Dedifferentiated amniotic fluid mesenchymal stem cell (primary cell): ENCODE measurements at regions not wholly inside any gene's neighbourhood (a gene's known extent, or its start where the extent isn't known, plus 50 kb on each side); places are given as distances from the start of the nearest gene placed in this dataset.
"Not testable (repeated sequence)": the region's sequence is repeated elsewhere in the genome, so short reads cannot be mapped to it uniquely, and the experiment has no call there.

Experiments used
- DNase-seq: peaks from one replicate; pipeline ENCODE4 v3.0.0-alpha.2; 2016; ENCODE audit errors: extremely low spot score

DNA sequence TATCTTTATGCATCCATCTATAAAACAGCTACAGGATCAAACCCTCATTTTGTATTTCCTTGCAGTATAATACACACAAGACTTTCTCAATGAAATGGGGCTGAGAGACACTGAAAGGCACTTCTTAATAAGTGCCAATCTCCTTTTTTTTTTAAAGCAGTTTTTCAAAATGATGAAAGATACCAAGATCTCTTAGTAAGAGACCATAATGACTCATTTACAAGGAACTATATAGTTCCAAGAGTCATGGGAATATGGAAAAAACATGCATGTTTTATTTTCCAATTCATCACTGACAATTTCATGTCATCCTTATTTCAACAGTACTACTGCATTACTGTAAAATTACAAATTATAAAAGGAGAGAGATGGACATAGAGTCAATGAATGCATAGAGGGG is 973.7 kb downstream of the GATA3 start:
- no peak for DNase-seq

DNA sequence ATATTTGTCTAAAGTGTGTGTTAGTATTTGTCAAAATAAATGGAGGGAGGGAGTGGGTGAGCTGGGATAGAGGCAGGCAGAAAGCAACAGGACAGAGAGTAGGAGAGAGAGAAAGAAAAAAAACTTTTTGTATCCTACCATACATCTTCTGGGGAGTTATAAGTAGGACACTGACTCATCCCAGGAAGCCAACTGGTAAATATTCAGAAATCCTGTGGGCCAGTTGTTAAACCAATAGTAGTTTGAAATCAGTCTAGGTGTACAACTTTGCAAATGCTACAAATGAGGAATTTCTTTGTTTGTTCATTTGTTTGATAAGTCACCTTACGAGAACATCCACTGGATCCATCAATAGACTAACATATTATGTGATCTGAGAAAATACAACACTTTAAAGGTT is 980.9 kb downstream of the GATA3 start:
- DNase-seq, result no peak

DNA sequence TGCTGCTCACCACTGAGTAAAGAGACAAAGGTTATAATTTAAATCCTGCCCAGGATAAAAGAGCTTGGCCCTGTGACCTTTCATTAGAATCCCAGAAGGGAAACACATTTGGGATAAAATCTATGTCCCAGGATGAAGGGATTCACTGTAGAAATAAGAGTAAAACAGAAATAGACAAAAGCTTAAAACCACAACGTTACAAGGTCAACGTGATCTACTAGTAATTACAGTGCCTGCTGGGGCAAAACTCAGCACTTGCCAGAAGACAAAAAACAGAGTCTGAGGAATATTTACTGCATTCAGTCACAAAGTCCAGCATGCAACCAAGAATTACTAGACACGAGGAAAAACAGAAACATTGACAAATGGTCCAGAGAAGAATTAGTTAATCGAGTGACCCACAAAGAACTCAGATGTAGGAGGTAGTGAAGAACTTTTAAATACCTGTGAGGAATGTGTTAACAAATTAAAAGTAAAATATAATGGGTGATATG is 982.3 kb downstream of the GATA3 start:
- no peak for DNase-seq

DNA sequence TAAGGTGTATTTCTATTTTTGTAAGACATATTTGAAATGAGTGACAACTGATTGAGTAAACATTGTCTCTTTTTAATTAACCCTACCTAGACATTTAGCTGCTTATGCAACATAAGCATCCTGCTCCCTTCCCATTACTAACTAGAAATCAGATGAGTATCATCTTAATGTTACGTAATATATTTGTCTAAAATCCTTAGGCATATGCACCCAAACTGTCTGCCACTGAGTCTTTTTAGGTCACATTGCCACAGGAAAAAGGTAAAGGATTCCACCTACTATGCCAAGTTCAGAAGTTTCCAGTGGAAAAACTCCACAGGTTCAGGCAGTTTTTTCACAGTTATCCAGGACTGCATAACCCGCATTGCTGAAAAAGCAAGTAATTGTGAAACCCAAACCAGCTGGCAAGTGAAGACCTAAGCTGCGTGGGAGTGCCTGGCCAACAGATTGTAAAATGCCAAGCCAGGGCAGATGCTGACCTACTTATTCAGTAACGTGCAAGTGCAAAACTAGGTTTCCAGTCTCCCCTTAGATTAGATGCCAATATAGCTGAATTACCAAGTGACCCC is 983.7 kb downstream of the GATA3 start:
- DNase-seq, result no peak

DNA sequence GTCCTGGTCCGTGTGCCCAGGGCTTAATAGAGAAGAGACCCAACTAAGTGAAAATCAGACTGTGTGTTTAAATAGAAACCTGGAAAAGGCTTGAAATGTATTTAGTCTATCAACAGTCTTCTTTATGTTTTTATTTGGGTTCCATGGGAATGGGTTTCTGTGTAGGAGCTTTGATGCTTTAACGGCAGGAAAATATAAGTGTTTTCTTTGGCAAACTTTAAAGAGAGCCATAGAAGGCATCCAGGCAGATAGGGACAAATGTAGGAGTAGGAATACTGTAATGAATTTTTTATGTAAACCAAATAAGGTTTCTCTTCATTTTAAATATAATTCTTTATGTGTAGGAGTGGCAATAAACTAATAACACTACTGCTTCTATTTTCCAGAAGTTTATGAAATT is 989.0 kb downstream of the GATA3 start:
- DNase-seq, result no peak

DNA sequence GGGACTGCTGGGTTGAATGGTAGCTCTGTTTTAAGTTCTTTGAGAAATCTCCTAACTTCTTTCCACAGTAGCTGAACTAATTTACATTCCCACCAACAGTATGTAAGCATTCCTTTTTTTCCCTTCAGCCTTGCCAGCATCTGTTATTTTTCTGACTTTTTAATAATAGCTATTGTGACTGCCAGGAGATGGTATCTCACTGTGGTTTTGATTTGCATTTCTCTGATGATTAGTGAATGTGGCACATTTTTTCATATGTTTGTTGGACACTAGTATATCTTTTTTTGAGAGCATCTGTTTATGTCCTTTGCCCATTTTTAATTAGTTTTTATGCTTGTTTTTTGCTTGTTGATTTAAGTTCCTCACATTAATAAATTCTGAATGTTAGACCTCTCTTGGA is 990.8 kb downstream of the GATA3 start:
- no peak for DNase-seq

DNA sequence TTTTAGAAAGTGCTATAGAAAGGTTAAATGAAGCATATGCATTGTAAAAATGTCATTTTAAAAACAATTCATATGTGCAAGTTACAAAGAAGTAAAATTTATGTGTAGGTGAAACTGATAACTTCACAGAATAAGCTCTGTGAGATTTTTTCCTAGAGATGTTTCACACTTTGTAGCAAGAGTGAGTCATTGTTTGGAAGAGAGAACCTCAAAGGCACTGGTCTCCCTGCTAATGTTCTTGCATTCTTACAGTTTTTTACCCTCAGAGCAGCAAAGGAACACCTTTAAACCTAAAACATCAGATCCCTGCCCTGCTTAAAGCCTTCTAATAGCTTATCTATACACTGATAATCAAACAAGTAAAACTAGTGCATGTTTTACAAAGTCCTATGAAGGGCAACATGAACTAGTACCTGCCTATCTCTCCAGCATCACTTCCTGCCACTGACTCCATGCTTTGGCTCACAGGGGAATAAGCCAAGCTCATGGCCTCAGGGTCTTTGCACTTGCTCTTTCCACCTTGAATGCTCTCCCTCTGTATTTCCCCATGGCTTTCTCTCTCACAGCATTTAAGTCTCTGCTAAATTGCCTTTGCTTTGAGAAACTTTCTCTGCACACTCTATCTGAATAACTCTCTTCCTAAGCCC is 997.0 kb downstream of the GATA3 start:
- DNase-seq, result no peak

DNA sequence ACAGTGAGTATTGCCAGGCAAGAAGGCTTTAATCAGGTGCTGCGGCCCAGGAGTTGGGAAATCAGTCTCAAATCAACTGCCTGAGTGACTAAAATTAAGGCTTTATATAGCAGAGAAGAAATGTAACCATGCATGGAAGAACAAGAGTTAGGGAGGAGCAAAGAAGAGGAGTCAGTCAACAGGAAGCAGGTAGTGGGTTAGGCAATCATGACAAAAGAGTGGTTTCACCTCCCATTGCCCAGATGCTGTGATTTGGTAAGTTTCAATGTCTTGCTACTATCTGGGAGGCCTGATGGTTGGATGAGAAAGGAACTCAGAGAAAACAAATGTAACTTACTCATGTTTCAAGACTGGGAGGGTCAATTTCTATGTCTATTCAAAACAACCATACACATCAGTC is 998.3 kb downstream of the GATA3 start:
- no peak for DNase-seq

GRCh38 chr10:9056521-9056920 is 1002.0 kb downstream of the GATA3 start:
- DNase-seq, result no peak

- DNase-seq, result not testable (repeated sequence)
Observed at GRCh38 chr10:9057293-9057692, 1002.8 kb downstream of the GATA3 start.

DNA sequence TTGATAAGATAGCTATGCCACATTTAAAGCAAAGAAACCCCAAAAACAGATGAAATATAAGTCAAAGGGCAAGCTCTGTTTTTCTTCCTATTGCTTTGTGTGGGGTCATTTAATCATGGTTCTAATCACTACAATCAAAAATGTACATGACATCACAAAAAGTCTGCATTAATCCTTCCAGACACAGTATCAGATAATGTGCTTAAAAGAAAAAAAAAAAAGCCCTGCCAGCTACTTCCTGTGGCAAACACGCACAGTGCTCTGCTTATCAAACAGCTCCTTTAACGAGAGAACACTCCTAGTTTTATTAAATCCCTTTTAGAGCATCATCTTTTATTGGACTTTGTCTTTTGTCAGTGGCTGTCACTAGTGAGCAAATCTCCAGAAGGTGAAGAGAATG is 1005.8 kb downstream of the GATA3 start:
- no peak for DNase-seq

DNA sequence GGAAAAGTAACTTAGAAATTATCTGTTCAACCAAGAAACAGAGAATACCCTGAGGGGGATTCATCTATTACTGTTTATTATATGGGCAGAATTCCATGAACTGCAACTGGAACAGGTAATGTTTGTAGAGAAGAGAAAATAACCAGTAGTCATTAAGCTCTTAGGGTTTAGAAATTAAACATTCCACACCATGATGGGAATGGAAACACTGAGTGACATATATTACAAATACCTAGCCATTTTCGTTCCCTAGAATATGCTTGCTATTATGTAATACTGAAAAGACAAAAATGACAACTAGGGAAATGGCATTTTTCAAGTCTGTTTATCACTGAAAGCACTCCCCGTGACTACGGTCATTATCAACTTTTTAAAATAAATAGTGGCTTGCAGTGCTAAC is 1007.4 kb downstream of the GATA3 start:
- DNase-seq, result no peak

DNA sequence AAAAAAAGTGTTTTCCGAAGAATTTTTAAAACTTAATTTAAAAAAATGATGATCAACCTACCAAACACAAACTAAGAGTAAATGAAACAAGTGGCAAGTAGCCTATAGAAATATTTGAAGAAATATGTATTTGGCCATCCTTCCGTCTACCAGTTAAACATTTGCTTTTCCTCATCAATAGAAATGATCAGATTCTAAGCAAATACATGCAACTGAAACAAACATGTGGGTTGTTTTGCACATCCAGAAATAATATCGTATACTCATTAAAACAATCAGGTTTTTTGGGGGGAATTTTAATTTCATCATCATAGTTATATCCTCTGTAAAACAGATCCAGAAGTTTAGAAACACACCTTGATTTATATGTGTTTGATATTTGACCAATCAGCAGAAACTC is 1011.7 kb downstream of the GATA3 start:
- no peak for DNase-seq

GRCh38 chr10:9068003-9068402 is 1013.5 kb downstream of the GATA3 start:
- DNase-seq, result no peak

GRCh38 chr10:9069136-9069535 is 1014.6 kb downstream of the GATA3 start:
- no peak for DNase-seq

DNA sequence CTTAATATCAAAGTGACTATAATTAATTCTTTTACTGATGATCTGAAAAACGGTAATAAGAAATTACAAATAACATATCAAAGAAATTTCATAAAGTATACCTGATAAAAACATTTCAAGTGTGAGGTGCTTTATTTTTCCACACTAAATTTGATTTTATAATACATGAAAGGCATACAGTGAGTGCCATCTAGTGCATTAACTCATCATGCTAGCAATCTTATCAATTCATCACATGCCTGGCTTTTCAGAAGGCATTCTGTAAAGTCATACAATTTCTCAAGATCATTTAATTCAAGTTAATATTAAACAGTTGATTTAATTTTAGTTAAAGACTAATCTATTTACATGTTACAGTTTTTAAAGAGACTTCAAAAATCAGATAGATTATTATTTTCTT is 1020.9 kb downstream of the GATA3 start:
- DNase-seq, result no peak

DNA sequence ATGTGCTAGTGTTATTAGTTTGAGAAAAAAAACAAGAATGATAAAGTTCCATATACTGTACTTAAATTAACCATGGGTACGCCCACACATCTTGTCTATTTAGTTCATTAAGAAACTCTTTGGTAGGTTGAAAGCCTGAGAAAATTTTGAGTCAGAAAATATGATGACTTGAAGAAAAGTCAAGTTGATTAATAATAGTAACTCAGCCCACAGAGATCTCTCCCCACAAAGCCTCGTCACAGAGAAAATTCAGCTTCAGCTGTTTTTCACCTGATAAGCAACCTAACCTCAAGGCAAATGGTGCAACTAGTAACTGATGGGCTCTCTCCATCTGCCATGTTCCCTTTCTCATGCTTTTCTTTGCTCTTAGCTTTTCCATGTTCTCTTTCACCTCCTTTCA is 1021.6 kb downstream of the GATA3 start:
- no peak for DNase-seq

- DNase-seq, result no peak
Observed at GRCh38 chr10:9081253-9081652, 1026.8 kb downstream of the GATA3 start.

DNA sequence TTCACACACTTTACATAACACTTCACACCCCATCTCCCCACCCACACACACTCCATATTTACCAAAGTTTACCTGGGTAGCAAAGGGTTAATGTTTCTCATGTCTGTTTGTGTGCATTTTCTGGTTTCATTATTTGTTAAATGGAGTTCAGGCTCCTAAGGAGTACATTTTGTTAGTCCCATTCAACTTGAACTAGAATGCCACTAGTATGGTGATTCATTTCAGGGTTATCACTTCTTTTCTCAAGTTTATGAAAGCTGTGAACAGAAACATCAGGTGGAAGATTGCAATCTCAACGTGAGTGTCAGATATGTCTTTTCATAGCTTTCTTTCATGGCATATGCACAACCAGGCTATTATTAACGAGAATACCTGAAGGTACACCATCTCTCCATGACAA is 1027.5 kb downstream of the GATA3 start:
- DNase-seq, result no peak

GRCh38 chr10:9091530-9092093 is 1037.1 kb downstream of the GATA3 start:
- no peak for DNase-seq

DNA sequence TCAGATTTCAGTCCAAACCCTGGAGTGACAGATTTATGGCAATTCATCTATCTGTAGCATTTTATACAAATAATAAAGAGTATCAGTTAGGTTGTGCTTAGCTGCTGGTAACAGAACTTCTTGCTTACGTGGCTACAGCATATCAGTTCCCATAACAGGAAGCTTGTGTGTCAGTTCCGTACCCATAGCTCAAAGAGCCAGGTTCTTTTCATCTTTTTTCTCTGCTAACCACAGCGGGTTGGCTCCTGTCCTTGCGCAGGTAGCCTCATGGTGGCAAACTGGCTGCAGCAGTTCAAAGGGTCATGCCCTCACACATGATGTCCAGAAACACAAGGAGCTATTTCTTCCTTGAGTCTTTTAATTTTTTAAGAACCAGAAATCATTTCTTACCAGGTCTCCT is 1041.8 kb downstream of the GATA3 start:
- DNase-seq, result no peak

DNA sequence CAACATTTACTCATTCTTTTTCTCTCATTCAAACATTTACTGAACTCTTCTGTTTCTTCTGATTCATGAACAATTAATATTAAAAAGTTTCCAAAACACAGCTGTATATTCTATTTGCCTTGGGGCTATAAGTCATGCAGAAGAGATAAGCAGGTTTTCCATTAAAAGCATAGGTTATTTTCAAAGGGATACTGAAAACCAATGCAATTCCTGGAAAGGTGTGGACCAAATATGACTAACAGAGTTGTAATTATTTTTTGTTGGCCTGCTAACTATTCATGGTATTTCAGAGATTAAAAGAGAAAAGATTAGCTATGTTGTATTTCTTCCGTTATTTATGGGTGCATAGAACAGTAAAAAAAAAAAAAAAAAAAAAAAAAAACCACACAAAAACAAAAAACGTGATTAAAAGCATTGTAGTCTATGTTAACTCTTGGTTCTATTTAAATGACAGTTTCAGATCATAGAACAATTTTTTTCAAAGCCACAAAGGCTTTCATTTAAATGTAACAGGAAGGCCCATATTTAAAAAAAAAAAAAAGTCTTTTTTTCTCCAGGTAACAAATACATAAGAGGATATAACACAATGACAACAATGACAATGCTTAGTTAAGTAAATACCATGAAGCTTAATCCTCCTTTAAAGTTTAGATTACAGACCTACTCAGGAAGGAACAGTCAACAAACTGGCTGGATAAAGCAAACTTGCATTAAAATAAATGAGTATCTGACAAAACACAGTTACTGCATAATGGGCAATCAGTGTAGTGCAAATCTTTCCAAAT is 1042.9 kb downstream of the GATA3 start:
- no peak for DNase-seq

- DNase-seq, result no peak
Observed at GRCh38 chr10:9097991-9098306, 1043.5 kb downstream of the GATA3 start.
